Skin of body (tissue), 1 donor: ENCODE measurements at regions not wholly inside any gene's neighbourhood (a gene's known extent, or its start where the extent isn't known, plus 50 kb on each side); places are given as distances from the start of the nearest gene placed in this dataset.

Source experiments
- DNase-seq: peaks from one replicate; lab custom pipeline; 2025; lab: John Stamatoyannopoulos, UW

DNA sequence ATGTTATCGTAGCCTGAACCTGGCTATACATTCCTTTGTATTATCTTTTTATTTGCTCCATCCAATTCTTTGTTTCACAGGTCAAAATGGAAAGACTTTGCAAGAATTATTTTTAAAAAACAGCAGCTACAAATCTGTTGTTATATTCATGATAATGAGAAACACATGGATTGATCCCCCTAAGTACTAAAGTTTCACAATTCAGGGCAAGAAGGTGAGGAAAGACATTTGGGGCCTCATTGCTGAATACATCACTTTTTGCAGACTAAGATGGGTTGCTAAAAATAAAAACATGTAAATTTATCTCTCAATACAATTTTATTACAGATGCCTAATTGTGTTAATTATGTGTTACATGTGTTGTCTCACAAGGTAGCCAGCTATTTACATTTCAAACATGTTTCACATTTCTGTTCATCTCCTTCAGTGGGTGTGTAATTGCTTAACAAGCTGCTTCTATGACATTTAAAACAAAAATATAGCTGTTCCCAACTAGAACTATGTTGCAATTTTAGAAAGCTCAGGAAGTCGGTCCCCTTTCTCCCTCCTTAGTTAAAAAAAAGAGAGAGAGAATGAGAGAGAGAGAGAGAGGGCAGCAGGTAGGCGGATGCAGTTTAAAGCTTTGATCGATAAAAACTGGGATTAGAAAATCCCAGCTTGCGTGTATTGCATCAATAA is 606.3 kb upstream of the FZD8 start:
- DNase-seq: peak; percentile 15

DNA sequence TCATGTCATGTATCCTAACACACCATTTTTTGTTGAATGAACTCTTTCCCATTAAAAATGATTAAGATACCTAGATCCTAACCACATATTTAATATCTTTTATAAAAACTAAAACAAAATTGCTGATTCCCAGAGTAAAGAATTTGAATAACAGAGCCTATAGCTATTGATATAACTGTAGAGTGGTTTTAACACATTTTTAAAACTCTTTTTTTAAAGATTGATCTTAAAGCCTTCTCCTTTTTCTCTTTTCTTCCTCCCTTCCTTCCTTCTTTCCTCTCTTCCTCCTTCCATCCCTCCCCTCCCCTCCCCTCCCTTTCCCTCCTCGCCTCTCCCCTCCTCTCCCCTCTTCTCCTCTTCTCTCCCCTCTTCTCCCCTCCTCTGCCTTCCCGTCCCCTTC is 605.4 kb upstream of the FZD8 start:
- DNase-seq: no peak

- no peak for DNase-seq
These were observed 594.8 kb upstream of the FZD8 start for GRCh38 chr10:36236931-36237330.

DNA sequence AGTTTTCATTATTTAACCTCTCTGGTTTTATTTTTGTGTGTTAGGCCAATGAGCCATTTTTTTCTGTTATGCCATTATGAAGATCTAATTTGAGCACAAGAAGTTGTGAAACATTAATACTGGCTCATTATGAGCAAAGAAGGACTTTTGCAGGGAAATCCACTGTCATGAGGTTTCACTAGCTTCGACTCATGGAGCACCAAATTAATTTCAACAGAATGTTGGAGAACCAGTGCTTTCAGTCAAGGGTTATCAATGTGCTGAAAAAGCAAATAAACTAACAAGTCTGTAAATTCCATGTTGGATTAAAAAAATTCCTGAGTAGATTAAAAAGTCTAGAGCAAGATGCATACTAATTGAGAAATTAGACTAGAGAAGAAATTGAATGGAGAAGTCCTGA is 594.2 kb upstream of the FZD8 start:
- DNase-seq: no peak

DNA sequence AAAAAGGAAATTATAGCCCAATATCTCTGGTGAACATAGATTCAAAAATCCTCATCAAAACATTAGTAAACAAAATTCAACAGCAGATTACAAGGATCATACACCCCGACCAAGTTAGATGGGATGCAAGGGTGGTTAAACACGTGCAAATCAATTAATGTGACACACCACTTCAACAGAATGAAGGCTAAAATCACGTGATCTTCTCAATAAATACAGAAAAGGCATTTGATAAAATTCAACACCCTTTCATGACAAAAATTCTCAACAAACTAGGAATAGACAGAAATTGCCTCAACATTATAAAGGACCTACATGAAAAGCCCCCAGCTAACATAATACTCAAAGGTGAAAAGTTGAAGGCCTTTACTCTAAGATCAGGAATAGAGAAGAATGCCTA is 590.8 kb upstream of the FZD8 start:
- DNase-seq: no peak

DNA sequence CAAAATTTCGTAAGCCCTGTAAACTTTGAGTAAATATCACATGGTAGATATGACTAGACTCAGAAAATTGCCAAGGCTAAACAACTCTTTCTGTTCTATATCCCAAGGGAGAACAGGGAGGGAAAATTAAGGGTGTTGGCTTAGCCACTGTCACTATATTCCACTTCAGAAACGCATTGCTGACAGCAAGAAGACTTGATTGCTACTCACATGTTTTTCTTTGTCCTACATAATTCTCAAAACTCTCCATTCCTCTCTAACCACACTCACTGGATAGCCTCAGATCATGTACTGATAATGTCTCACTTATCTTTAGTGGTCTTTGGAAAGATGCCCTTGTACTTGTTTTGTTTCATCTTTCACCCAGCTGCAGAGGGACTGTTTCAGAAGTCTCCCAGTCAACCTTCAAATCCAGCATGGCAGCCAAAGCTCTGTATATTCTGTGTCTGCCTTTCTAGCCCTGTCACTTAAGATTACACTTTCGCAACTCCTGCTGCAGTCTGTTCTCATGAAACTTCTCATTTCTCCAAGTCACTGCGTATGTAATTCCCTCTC is 582.4 kb upstream of the FZD8 start:
- no peak for DNase-seq

DNA sequence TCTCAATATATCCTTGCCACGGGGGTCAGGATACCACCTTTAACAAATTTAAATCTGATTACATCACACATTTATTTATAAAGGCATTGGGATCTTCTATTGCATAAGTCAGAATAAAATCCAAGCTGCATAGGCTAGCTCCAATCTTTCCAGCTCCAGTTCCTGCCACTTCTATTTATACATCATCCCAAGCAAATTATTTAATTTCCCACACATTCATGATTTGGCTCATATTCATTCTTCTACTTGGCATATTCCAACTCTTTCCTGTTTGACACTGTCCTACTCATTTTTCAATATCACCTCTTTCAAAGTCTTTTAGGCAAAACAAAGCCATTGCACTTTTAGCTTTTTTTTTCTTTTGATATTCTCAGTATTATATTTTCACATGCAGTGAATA is 579.0 kb upstream of the FZD8 start:
- no peak for DNase-seq

GRCh38 chr10:36220151-36220550 is 578.1 kb upstream of the FZD8 start:
- no peak for DNase-seq

DNA sequence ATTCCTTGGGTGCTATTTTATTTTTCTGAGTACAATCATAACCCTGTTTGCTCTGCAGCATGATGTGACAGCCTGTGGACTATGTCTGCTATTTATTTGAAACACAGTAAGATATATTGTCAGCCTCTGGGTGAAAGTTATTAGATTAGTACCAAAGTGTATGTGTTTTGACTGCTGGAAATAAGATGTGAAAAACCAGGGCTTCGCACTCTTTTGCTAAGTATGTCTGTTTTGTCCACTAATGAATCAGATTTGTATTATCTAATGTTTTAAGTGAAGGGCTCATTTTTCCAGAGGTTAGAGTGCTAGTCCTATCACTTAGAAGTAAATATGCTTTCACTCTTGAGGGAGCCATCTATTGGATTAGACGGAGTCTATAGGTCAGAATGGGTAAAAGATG is 569.8 kb upstream of the FZD8 start:
- DNase-seq: no peak

DNA sequence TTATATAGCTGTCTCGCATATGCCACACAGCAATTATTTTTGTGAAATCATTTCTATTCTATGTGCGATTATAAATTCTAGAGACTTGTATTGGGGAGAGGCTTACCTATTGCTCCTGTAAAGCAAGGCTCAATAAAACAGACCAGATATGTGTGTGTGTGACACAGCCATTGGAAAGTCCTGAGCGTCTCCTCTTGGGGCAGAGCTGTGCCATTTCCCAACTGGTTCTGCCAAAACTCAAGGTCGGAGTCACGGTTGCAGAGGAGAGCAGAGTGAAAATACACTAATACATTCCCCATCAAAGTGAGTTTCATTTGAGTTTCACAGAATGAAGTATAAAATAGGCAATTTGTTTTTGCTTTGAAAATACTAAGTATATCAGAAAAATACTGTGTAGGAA is 567.4 kb upstream of the FZD8 start:
- no peak for DNase-seq

DNA sequence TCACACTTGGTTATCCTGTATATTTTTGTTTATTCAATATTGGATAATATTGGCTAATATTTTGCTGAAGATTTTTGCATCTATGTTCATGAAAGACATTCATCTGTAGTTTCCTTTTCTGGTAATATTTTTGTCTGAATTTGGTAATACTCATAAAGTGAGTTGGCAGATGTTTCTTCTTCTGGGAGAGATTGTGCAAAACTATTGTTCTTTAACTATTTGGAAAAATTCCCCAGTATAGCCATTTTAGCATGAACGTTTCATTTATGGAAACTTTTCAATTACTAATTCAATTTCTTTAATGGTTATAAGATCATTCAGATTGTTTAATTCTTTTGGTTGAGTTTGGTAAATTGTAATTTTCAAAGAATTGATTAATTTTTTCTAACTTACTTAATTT is 560.8 kb upstream of the FZD8 start:
- no peak for DNase-seq

DNA sequence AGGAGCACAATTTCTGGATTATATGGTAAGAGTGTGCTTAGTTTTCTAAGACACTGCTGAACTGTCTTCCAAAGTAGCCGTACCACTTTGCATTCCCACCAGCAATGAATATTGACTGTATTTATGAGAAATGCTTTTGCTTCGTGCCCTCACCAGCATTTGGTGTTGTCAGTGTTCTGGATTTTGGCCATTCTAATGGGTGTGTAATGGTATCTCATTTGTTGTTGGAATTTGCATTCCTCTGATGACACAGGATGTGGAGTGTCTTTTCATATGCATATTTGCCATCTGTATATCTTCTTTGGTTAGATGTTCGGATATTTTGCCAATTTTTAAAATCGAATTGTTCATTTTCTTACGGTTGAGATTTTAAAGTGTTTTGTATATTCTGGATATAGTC is 558.5 kb upstream of the FZD8 start:
- DNase-seq: no peak

- no peak for DNase-seq
These were observed 556.2 kb upstream of the FZD8 start for GRCh38 chr10:36198322-36198721.

DNA sequence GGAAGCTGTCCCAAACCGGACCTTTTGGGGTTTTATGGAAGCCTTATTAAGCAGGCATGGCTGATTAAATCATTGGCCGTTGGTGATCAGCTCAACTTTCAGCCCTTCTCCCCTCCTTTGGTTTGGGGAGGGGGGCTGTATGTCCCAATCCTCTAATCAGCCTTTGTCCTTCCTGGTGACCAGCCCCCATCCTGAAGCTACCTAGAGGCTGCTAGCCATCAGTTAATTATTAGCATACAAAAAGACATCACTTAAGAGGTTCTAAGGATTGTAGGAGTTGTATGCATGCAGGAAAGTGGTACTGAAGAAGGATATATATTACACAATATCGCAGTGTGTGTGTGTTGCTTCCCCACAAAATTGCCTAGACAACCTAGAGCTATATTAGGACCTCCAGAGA is 553.3 kb upstream of the FZD8 start:
- no peak for DNase-seq

- peak; percentile 29 for DNase-seq
These were observed 552.2 kb upstream of the FZD8 start for GRCh38 chr10:36194276-36194675.

GRCh38 chr10:36191009-36191408 is 548.9 kb upstream of the FZD8 start:
- no peak for DNase-seq

- no peak for DNase-seq
These were observed 546.4 kb upstream of the FZD8 start for GRCh38 chr10:36188461-36188860.

- peak; percentile 45 for DNase-seq
These were observed 546.0 kb upstream of the FZD8 start for GRCh38 chr10:36188080-36188453.

DNA sequence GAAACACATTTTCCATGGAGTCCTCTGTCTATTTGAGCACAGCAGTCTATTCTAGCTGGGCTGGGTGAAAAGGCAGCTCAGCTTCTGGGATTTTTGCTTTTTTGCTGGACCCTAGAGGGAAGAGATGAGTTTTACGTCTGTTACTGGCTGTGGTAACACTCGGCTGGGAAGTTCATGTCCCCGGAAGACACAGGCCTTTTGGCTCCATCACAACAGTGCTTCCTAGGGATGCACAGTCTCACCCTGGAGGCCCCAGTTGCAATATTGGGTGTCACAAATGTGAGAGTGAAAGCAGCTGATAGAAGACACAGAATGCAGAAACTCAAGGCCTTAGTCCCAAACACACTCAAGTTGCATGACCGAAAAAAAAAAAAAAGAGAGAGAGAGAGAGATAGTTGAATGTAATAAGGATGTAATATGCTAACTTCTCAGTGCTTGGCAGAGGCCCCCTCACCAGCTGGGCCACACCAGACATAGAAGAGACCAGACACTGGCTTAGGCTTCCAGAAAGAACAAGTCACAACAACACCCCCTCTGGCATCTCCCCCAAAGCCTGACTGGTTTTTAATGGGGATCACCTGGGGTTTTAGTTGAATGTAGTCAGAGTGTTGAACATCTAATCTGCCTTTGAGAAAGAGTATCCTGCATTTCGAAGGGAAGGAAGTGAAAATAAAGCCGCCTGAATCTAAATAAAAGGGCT is 545.4 kb upstream of the FZD8 start:
- DNase-seq: peak; percentile 34

DNA sequence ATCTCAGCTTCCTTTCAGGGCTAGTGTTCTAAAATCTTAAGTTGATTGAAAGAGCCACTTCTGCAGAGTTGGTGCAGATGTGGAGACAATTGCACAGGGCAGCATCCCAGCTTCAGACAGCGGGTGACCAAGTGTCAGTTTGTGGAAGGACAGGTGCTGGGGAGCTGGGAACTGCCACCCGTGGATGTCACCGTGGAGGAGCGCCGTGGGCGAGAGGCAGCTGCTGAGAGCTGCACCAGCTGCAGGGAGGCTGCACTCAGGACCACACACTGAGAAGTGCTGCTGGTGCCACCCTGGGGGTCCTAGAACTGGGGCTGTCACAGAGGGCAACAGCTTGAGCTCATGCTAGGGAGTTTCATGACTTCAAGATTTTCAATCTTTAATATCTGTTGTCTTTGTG is 543.0 kb upstream of the FZD8 start:
- no peak for DNase-seq

- no peak for DNase-seq
These were observed 541.6 kb upstream of the FZD8 start for GRCh38 chr10:36183726-36184125.

DNA sequence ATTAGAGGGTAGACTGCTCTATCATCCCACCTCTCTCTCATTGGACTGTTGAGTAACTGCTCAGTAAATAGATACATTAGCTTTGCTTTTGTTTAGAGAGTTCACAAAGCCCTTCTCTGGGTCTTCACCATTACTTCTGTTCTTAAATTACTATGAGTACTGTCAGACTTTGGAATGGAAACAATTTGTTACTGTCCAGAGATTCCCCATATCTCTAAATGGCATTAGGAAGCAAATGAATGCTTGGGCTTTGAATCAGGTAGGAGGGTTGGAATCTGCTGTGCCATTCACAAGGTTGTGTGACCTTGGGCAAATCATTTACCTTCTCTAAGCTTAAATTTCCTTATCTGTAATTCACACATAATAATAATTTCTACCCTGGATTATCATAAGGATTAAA is 541.0 kb upstream of the FZD8 start:
- DNase-seq: no peak

DNA sequence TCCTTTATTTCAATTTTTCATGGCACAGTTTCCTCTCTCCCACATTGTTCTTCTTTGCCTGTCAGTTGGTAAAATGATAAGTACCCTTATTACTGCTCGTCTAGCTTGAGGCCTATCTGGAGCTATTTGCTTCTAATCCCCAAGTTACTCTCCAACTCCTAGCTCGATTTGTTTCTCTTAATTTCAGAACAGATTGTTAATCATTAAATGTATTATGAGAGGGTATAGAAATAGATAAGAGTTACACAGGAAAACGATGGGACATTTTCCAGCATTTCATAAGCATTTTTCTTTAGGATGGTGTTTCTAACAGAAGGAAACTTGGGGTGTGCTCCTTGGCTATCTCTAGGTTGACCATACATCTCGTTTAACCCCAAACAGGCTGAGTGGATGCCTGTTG is 540.5 kb upstream of the FZD8 start:
- no peak for DNase-seq
